K562 (cell line): ENCODE measurements at regions not wholly inside any gene's neighbourhood (a gene's known extent, or its start where the extent isn't known, plus 50 kb on each side); places are given as distances from the start of the nearest gene placed in this dataset.
A peak's percentile ranks its signal among the peaks of the same experiment; 100 is the strongest.

Source experiments
- ATAC-seq: fragments of 200-7000 bp; cut with Tn5 transposase; 3 replicates; pipeline ENCODE4 v1.9.1; 2020; ENCODE audit warnings: moderate library complexity
- BruUV-seq: library from RNA; stranded (reverse); fragments of 400-500 nt; replicated peaks from 2 replicates; lab custom pipeline; 2021; lab: Mats Ljungman, UMichigan
- CTCF ChIA-PET: fragments of 300-600 bp; formaldehyde crosslinking; extraction: SDS; loops from one replicate; lab custom pipeline; 2021; ENCODE audit warnings: low intra/inter-chr PET ratio; lab: Yijun Ruan, JAX
- POLR2A ChIA-PET: fragments of 300-600, 350-650 bp; sonication (Branson Sonifier 250); formaldehyde crosslinking; extraction: SDS; loops from one replicate; lab custom pipeline; 2021; ENCODE audit warnings: antibody characterized with exemption, inconsistent platforms; lab: Yijun Ruan, JAX
- DNase-seq, 4 experiments: peaks; one replicate each; pipeline versions ENCODE4 v3.0.0 to v3.0.0-alpha.2; 2011 to 2018; ENCODE audit warnings: low spot score in 3 of 4, mixed read lengths in 3 of 4; ENCODE audit errors: extremely low read depth in 1 of 4
- FAIRE-seq: peaks from 2 replicates; lab custom pipeline; 2011; peaks lifted over from hg19 to GRCh38; lab: Jason Lieb, UNC
- H2AFZ ChIP-seq: 2 replicates; pipeline ENCODE4 v1.6.0; 2011; ENCODE audit warnings: low read depth, low read length, control low read depth, inconsistent platforms
- H3K27ac ChIP-seq: fragments of 200-600 bp; 3 replicates; pipeline ENCODE4 v1.8.0; 2011; ENCODE audit warnings: low read depth, mild to moderate bottlenecking, control low read depth, inconsistent platforms, low read length, moderate library complexity, mixed read lengths; ENCODE audit errors: extremely low read depth
- H3K27me3 ChIP-seq, 2 experiments: fragments of 300-600 bp in 1 of 2; 2 replicates in 1 of 2; 3 replicates in 1 of 2; pipeline versions ENCODE4 v1.6.0 to v1.8.0; 2011; ENCODE audit warnings: inconsistent platforms in 2 of 2, low read length in 2 of 2, mild to moderate bottlenecking in 1 of 2, mixed read lengths in 1 of 2, moderate library complexity in 1 of 2; ENCODE audit not compliant: control insufficient read depth in 2 of 2, insufficient read depth in 2 of 2
- H3K36me3 ChIP-seq: fragments of 300-600 bp; 3 replicates; pipeline ENCODE4 v1.8.0; 2011; ENCODE audit warnings: mild to moderate bottlenecking, low read length, inconsistent platforms; ENCODE audit not compliant: control insufficient read depth, insufficient read depth
- H3K4me1 ChIP-seq, 2 experiments: fragments of 200-600 bp in 1 of 2; replicated peaks in 1 of 2; 2 replicates in 1 of 2; 3 replicates in 1 of 2; pipeline versions ENCODE4 v1.5.1 to v1.8.0; 2011; ENCODE audit warnings: inconsistent platforms in 2 of 2, low read length in 2 of 2, mild to moderate bottlenecking in 1 of 2, mixed read lengths in 1 of 2, moderate library complexity in 1 of 2; ENCODE audit not compliant: control insufficient read depth in 2 of 2, insufficient read depth in 2 of 2
- H3K4me2 ChIP-seq: 2 replicates; pipeline ENCODE4 v1.6.1; 2011; ENCODE audit warnings: low read length, control low read depth, inconsistent platforms, mixed read lengths; ENCODE audit not compliant: insufficient read depth
- H3K4me3 ChIP-seq: fragments of 200-600 bp; sonication (generic), shearing (Covaris generic); 2 replicates; pipeline ENCODE4 v1.5.1; 2016; ENCODE audit warnings: control low read depth, inconsistent platforms
- H3K79me2 ChIP-seq: fragments of 200-600 bp; 3 replicates; pipeline ENCODE4 v1.8.0; 2011; ENCODE audit warnings: low read length, inconsistent platforms; ENCODE audit not compliant: control insufficient read depth, insufficient read depth
- H3K9ac ChIP-seq, 2 experiments: 2 replicates each; pipeline versions ENCODE4 v1.6.0 to v1.6.1; 2011; ENCODE audit warnings: low read depth in 2 of 2, low read length in 2 of 2, control low read depth in 1 of 2, inconsistent platforms in 1 of 2, mild to moderate bottlenecking in 1 of 2, mixed read lengths in 1 of 2; ENCODE audit not compliant: insufficient read depth in 1 of 2
- H3K9me1 ChIP-seq: one replicate; pipeline ENCODE4 v1.6.0; 2011; ENCODE audit warnings: inconsistent platforms, mild to moderate bottlenecking, low read length, moderate library complexity; ENCODE audit not compliant: control insufficient read depth, insufficient read depth
- H3K9me3 ChIP-seq: replicated peaks from 2 replicates; pipeline ENCODE4 v1.5.1; 2011; ENCODE audit warnings: low read depth, low read length, inconsistent platforms; ENCODE audit not compliant: control insufficient read depth, insufficient read depth
- H4K20me1 ChIP-seq: replicated peaks from 2 replicates; pipeline ENCODE4 v1.6.1; 2011; ENCODE audit warnings: low read length, inconsistent platforms, mixed read lengths; ENCODE audit not compliant: control insufficient read depth, insufficient read depth
- BCOR ChIP-seq: fragments of 450-650 bp; IDR thresholded peaks from 2 replicates; pipeline ENCODE4 v1.6.1; 2016
- ELF4 ChIP-seq: fragments of 450-650 bp; formaldehyde crosslinking; IDR thresholded peaks from 2 replicates; pipeline ENCODE4 v1.4.0; 2022; ENCODE audit warnings: missing genetic modification characterization
- HNRNPLL ChIP-seq: fragments of 200-400 bp; formaldehyde crosslinking; IDR thresholded peaks from 2 replicates; pipeline ENCODE4 v1.6.1; 2017; ENCODE audit warnings: low read length, low read depth, mild to moderate bottlenecking; ENCODE audit not compliant: poor library complexity, severe bottlenecking
- PTTG1 ChIP-seq: fragments of 450-650 bp; IDR thresholded peaks from 2 replicates; pipeline ENCODE4 v1.6.1; 2016; ENCODE audit warnings: low read depth, mild to moderate bottlenecking, missing genetic modification characterization, missing compliant biosample characterization
- SMARCA5 ChIP-seq: fragments of 450-650 bp; IDR thresholded peaks from 2 replicates; pipeline ENCODE4 v1.6.1; 2016
- ZFP30 ChIP-seq: fragments of 250-450 bp; sonication (Bioruptor Pico); IDR thresholded peaks from 2 replicates; pipeline ENCODE4 v1.8.0; 2022; ENCODE audit warnings: moderate library complexity, mild to moderate bottlenecking, inconsistent platforms, borderline replicate concordance
- ZNF121 ChIP-seq: sonication (generic); formaldehyde crosslinking; conservative IDR thresholded peaks from 2 replicates; pipeline ENCODE4 v1.8.0; 2022; ENCODE audit warnings: missing genetic modification reagents
- ZNF134 ChIP-seq: fragments of 250-450 bp; sonication (Bioruptor Pico); conservative IDR thresholded peaks from 2 replicates; pipeline ENCODE4 v1.4.0; 2020
- ZNF280B ChIP-seq: fragments of 250-450 bp; sonication (Bioruptor Pico); IDR thresholded peaks from 2 replicates; pipeline ENCODE4 v1.5.1; 2021; ENCODE audit warnings: mild to moderate bottlenecking
- ZNF318 ChIP-seq, 2 experiments: fragments of 450-650 bp; IDR thresholded peaks; 2 replicates each; pipeline ENCODE4 v1.6.1; 2016; ENCODE audit warnings: mild to moderate bottlenecking in 2 of 2, borderline replicate concordance in 1 of 2, low read depth in 1 of 2, moderate library complexity in 1 of 2
- ZNF384 ChIP-seq: IDR thresholded peaks from 2 replicates; pipeline ENCODE4 v1.6.1; 2012; ENCODE audit warnings: low read depth, low read length, improper control_type of control experiment
- WGBS: fragments of 100-300 bp; shearing (Covaris generic); methylation state at CpG from one replicate; pipeline ENCODE4 v1.1.6; 2016; ENCODE audit warnings: low coverage, mixed read lengths; ENCODE audit not compliant: insufficient coverage; ENCODE audit errors: missing lambda C conversion rate; 5-methylcytosine and 5-hydroxymethylcytosine counted together
- in situ Hi-C: fragments of 300-500 bp; cut with MboI; formaldehyde crosslinking; loops from 4 replicates; pipeline ENCODE4 v1.15.0; 2018; ENCODE audit warnings: inconsistent platforms, mixed read lengths
- intact Hi-C: fragments of 100-400 bp; cut with micrococcal nuclease; formaldehyde crosslinking; loops from 2 replicates; pipeline ENCODE4 v1.14.2; 2022

- no peaks in the 10 kb centered on the region for H3K9me1 ChIP-seq
- no peak overlapping the region for H3K4me3 ChIP-seq
- no TSS peak for BruUV-seq
- H3K79me2 ChIP-seq: no peaks in the 10 kb centered on the region
- no peak for TF ChIP-seq ZNF134 (CRISPR knock-in tag)
- peak; percentile 92 for TF ChIP-seq ZNF121 (CRISPR knock-in tag)
- no peak for TF ChIP-seq ZNF280B
- TF ChIP-seq ZFP30 (CRISPR knock-in tag): no peak
- TF ChIP-seq PTTG1 (tag): no peak
- 0 out of 2 replicates have a peak, but pooled peaks have one; percentile 29 for TF ChIP-seq BCOR
- TF ChIP-seq HNRNPLL: no peak
- peak; percentile 40; the same call in 1 of the 2 replicates for TF ChIP-seq ZNF384
- TF ChIP-seq SMARCA5: 0 out of 2 replicates have a peak, but pooled peaks have one; percentile 50
- TF ChIP-seq ELF4 (CRISPR knock-in tag): no peak
- no peak for TF ChIP-seq ZNF318 (IDR thresholded peaks at IDR 0.05; ENCODE audit: borderline replicate concordance in 1 of 2, low read depth in 1 of 2)
- no peaks in the 10 kb centered on the region for H3K36me3 ChIP-seq
- ATAC-seq: no peak
- peak overlapping the region in 1 of 2 experiments; percentile 39; a peak in 1 of 4 replicates for H3K9ac ChIP-seq
- H2AFZ ChIP-seq: peak overlapping the region; percentile 51
- H3K4me2 ChIP-seq: no peak overlapping the region
- CTCF ChIA-PET: no interaction called here
- 62% methylated on average over 9 of the region's 9 CpGs for WGBS
- intact Hi-C loops (loop anchor here (5.0 kb wide), 1 partner anchor 76 kb away; the partner anchor contains the start of gene CUX1), in situ Hi-C loops (no loop called here)
- H4K20me1 ChIP-seq: 0 out of 2 replicates have a peak, but pooled peaks cover 3% of the 10 kb centered on the region
- DNase-seq: no peak
- no peak overlapping the region for H3K27ac ChIP-seq
- peaks cover 6 to 41% of the 10 kb centered on the region in 2 experiments; a peak in 4 of 5 replicates for H3K4me1 ChIP-seq
- H3K27me3 ChIP-seq: no peaks in the 10 kb centered on the region
- POLR2A ChIA-PET: no interaction called here
- no peak for FAIRE-seq
- H3K9me3 ChIP-seq: peaks cover 4% of the 10 kb centered on the region; the same call in 1 of the 2 replicates
Observed at GRCh38 chr7:101740981-101741725, 76.3 kb upstream of the CUX1 start.
